ENCODE measurements at regions not wholly inside any gene's neighbourhood (a gene's known extent, or its start where the extent isn't known, plus 50 kb on each side); places are given as distances from the start of the nearest gene placed in this dataset.

DNA sequence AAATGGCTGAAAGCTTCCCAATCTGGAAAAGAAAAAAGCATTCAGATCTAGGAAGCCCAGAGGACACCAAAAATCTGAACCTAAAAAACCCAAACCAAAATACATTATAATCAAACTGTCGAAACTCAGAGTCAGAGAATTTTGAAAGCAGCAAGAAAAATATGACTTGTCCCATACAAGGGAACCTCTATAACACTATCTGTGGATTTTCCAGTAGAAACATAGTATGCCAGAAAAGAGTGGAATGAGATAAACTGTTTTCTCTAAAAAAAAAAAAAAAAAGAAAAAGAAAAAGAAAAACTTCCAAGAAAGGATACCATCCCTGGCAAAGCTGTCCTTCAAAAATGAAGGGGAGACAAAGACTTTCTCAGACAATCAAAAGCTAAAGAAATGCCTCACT lies 179.0 kb downstream of the POM121L12 start (continued):
- TF ChIP-seq, protein P1, sequence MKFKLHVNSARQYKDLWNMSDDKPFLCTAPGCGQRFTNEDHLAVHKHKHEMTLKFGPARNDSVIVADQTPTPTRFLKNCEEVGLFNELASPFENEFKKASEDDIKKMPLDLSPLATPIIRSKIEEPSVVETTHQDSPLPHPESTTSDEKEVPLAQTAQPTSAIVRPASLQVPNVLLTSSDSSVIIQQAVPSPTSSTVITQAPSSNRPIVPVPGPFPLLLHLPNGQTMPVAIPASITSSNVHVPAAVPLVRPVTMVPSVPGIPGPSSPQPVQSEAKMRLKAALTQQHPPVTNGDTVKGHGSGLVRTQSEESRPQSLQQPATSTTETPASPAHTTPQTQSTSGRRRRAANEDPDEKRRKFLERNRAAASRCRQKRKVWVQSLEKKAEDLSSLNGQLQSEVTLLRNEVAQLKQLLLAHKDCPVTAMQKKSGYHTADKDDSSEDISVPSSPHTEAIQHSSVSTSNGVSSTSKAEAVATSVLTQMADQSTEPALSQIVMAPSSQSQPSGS (IDR thresholded peaks at IDR 0.05; ENCODE audit: low read length): no peak
- TF ChIP-seq JUND (IDR thresholded peaks at IDR 0.05; ENCODE audit: low read length) (no peak), TAF7 (optimal IDR thresholded peaks at IDR 0.05; ENCODE audit: borderline replicate concordance, low read depth, low read length) (no peak), CEBPB (IDR thresholded peaks at IDR 0.05; ENCODE audit: low read depth, low read length) (no peak), KDM4A (IDR thresholded peaks at IDR 0.05; ENCODE audit: low read depth, low read length, severe bottlenecking) (no peak), TBP (IDR thresholded peaks at IDR 0.05; ENCODE audit: low read depth, low read length) (no peak), PHF8 (conservative IDR thresholded peaks at IDR 0.05; ENCODE audit: low read depth, low read length) (no peak), RNF2 (IDR thresholded peaks at IDR 0.05; ENCODE audit: borderline replicate concordance, low read depth, low read length, missing control alignments, poor library complexity, severe bottlenecking) (no peak), POU5F1 (IDR thresholded peaks at IDR 0.05; ENCODE audit: low read depth, low read length) (no peak), BCL11A (IDR thresholded peaks at IDR 0.05; ENCODE audit: low read depth in 2 of 2, low read length in 2 of 2) (no peak), BACH1 (IDR thresholded peaks at IDR 0.05; ENCODE audit: low read length) (no peak), HDAC6 (IDR thresholded peaks at IDR 0.05; ENCODE audit: low read depth, low read length) (no peak), CTBP2 (IDR thresholded peaks at IDR 0.05; ENCODE audit: borderline replicate concordance, insufficient read depth, insufficient read length, low read length) (no peak), NRF1 (IDR thresholded peaks at IDR 0.05; ENCODE audit: low read depth, low read length) (no peak)

Measured in H1 (cell line).